Smooth muscle cell (in vitro differentiated cells): ENCODE measurements at regions not wholly inside any gene's neighbourhood (a gene's known extent, or its start where the extent isn't known, plus 50 kb on each side); places are given as distances from the start of the nearest gene placed in this dataset.

Experiments
- DNase-seq: peaks from one replicate; lab custom pipeline; 2025; ENCODE audit not compliant: unreplicated experiment; lab: John Stamatoyannopoulos, UW
- H2AFZ ChIP-seq: fragments of 200-600 bp; sonication (generic); 2 replicates; pipeline ENCODE4 v1.6.0; 2016; ENCODE audit warnings: antibody characterized with exemption, low read depth, mild to moderate bottlenecking
- H3F3A ChIP-seq: fragments of 200-600 bp; sonication (generic); 2 replicates; pipeline ENCODE4 v1.6.0; 2017; ENCODE audit warnings: antibody characterized with exemption, low read depth
- H3K27ac ChIP-seq: fragments of 200-600 bp; sonication (generic); 2 replicates; pipeline ENCODE4 v1.5.1; 2016; ENCODE audit warnings: low read depth, mild to moderate bottlenecking
- H3K27me3 ChIP-seq: fragments of 200-600 bp; sonication (generic); 2 replicates; pipeline ENCODE4 v1.6.1; 2016; ENCODE audit warnings: low read depth, mild to moderate bottlenecking
- H3K36me3 ChIP-seq: fragments of 200-600 bp; sonication (generic); 2 replicates; pipeline ENCODE4 v1.5.1; 2016; ENCODE audit warnings: low read depth
- H3K4me1 ChIP-seq: fragments of 200-600 bp; sonication (generic); 2 replicates; pipeline ENCODE4 v1.5.1; 2016; ENCODE audit warnings: low read depth
- H3K4me2 ChIP-seq: fragments of 200-600 bp; sonication (generic); 2 replicates; pipeline ENCODE4 v1.6.0; 2016; ENCODE audit warnings: mild to moderate bottlenecking
- H3K4me3 ChIP-seq: fragments of 200-600 bp; sonication (generic); 2 replicates; pipeline ENCODE4 v1.5.1; 2016; ENCODE audit warnings: mild to moderate bottlenecking
- H3K79me2 ChIP-seq: fragments of 200-600 bp; sonication (generic); 2 replicates; pipeline ENCODE4 v1.6.0; 2016; ENCODE audit warnings: low read depth, mild to moderate bottlenecking
- H3K9ac ChIP-seq: fragments of 200-600 bp; sonication (generic); 2 replicates; pipeline ENCODE4 v1.6.0; 2016; ENCODE audit warnings: low read depth
- H3K9me3 ChIP-seq: fragments of 200-600 bp; sonication (generic); replicated peaks from 2 replicates; pipeline ENCODE4 v1.5.1; 2016; ENCODE audit warnings: low read depth
- H4K20me1 ChIP-seq: fragments of 200-600 bp; sonication (generic); 2 replicates; pipeline ENCODE4 v1.6.0; 2016; ENCODE audit warnings: low read depth
- WGBS: methylation state at CpG from one replicate; pipeline ENCODE4 v1.1.7; 2016; ENCODE audit warnings: low lambda C conversion rate; 5-methylcytosine and 5-hydroxymethylcytosine counted together
- TF ChIP-seq, protein P1 (sequence below): fragments of 200-600 bp; sonication (generic); IDR thresholded peaks from 2 replicates; pipeline ENCODE4 v1.5.1; 2017; ENCODE audit warnings: borderline replicate concordance, mild to moderate bottlenecking, antibody characterized with exemption; ENCODE audit not compliant: insufficient read depth, poor library complexity, severe bottlenecking

DNA sequence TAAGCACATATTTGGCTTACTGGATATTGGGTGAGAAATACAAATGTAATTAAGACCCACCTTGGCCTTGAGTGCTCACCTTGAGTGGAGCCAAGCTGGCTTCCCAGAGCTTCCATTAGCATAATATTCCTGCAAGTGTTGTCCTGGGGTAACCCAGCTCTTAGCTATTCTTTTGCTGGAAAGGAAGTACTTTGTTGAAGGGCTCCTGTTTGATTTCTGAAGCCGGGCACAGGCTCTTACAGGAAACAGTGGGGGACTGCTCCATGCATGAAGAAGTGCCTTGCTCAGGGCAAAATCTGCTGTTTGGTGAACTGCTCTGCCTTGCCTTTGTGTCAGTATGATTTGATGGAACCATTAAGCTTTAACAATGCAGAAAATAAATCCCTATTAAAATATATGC is 325.4 kb downstream of the SMAD2 start:
- H3K4me2 ChIP-seq, result no peak overlapping the region
- no peak overlapping the region for H2AFZ ChIP-seq
- H3K4me1 ChIP-seq, result no peaks in the 10 kb centered on the region
- H4K20me1 ChIP-seq, result no peaks in the 10 kb centered on the region
- no peaks in the 10 kb centered on the region for H3K79me2 ChIP-seq
- H3F3A ChIP-seq, result no peaks in the 10 kb centered on the region
- no peak overlapping the region for H3K27ac ChIP-seq
- 69% methylated on average over 1 of the region's 1 CpG for WGBS
- no peaks in the 10 kb centered on the region for H3K27me3 ChIP-seq
- TF ChIP-seq, protein P1, sequence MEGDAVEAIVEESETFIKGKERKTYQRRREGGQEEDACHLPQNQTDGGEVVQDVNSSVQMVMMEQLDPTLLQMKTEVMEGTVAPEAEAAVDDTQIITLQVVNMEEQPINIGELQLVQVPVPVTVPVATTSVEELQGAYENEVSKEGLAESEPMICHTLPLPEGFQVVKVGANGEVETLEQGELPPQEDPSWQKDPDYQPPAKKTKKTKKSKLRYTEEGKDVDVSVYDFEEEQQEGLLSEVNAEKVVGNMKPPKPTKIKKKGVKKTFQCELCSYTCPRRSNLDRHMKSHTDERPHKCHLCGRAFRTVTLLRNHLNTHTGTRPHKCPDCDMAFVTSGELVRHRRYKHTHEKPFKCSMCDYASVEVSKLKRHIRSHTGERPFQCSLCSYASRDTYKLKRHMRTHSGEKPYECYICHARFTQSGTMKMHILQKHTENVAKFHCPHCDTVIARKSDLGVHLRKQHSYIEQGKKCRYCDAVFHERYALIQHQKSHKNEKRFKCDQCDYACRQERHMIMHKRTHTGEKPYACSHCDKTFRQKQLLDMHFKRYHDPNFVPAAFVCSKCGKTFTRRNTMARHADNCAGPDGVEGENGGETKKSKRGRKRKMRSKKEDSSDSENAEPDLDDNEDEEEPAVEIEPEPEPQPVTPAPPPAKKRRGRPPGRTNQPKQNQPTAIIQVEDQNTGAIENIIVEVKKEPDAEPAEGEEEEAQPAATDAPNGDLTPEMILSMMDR, result no peak
- no peak for DNase-seq
- H3K9ac ChIP-seq, result no peak overlapping the region
- H3K36me3 ChIP-seq, result no peaks in the 10 kb centered on the region
- H3K9me3 ChIP-seq, result no peaks in the 10 kb centered on the region
- H3K4me3 ChIP-seq, result no peak overlapping the region

DNA sequence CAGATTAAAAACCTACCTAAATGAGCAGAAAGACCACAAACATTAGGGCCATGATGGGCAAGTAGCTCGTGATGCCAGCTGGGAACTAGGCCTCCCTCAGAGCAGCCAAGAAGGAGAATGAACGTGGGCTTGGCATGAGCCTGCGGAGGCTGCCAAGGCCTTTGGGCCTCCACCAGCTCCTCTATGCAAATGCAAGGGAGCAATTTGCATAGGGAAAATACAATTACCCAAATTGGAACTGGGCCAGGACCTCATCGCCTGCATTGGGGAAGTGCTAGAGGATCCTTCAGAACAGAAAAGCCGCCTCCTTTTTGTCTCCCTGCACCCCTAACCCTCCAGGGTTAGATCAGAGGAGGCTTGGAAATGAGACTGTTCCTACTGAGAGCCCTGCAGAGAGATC is 326.4 kb downstream of the SMAD2 start:
- H2AFZ ChIP-seq, result no peak overlapping the region
- H3K79me2 ChIP-seq, result no peaks in the 10 kb centered on the region
- TF ChIP-seq, protein P1, result no peak
- no peaks in the 10 kb centered on the region for H3F3A ChIP-seq
- WGBS, result 95% methylated on average over 5 of the region's 5 CpGs
- H3K4me1 ChIP-seq, result no peaks in the 10 kb centered on the region
- H3K36me3 ChIP-seq, result no peaks in the 10 kb centered on the region
- H3K9ac ChIP-seq, result no peak overlapping the region
- no peaks in the 10 kb centered on the region for H3K27me3 ChIP-seq
- no peaks in the 10 kb centered on the region for H4K20me1 ChIP-seq
- H3K9me3 ChIP-seq, result no peaks in the 10 kb centered on the region
- H3K4me2 ChIP-seq, result no peak overlapping the region
- no peak overlapping the region for H3K4me3 ChIP-seq
- no peak overlapping the region for H3K27ac ChIP-seq
- DNase-seq, result no peak

DNA sequence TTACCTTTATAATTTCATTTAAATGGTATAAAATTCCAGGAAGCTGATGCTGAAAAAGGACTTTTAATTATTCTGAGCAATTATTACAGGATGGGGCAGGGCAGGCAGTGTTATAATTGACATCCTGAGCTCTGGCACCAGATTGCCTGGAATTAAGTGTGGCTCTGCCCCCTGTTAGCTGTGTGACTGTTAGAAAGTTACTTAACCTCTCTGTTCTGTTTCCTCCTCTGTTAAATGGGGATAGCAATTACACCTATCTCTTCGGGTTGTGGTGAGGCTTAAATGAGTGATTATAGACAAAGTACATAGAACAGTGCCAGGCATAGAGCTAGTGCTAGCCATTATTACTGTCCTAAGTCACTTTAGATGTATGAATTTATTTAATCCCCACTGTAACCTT is 327.3 kb downstream of the SMAD2 start:
- H3K4me2 ChIP-seq, result no peak overlapping the region
- H3K36me3 ChIP-seq, result no peaks in the 10 kb centered on the region
- no peaks in the 10 kb centered on the region for H3K27me3 ChIP-seq
- H3K27ac ChIP-seq, result no peak overlapping the region
- no peaks in the 10 kb centered on the region for H4K20me1 ChIP-seq
- H3K9me3 ChIP-seq, result no peaks in the 10 kb centered on the region
- TF ChIP-seq, protein P1, result no peak
- H3K9ac ChIP-seq, result no peak overlapping the region
- H3K79me2 ChIP-seq, result no peaks in the 10 kb centered on the region
- DNase-seq, result no peak
- no peak overlapping the region for H2AFZ ChIP-seq
- 84% methylated on average over 1 of the region's 1 CpG for WGBS
- H3F3A ChIP-seq, result no peaks in the 10 kb centered on the region
- no peaks in the 10 kb centered on the region for H3K4me1 ChIP-seq
- no peak overlapping the region for H3K4me3 ChIP-seq

DNA sequence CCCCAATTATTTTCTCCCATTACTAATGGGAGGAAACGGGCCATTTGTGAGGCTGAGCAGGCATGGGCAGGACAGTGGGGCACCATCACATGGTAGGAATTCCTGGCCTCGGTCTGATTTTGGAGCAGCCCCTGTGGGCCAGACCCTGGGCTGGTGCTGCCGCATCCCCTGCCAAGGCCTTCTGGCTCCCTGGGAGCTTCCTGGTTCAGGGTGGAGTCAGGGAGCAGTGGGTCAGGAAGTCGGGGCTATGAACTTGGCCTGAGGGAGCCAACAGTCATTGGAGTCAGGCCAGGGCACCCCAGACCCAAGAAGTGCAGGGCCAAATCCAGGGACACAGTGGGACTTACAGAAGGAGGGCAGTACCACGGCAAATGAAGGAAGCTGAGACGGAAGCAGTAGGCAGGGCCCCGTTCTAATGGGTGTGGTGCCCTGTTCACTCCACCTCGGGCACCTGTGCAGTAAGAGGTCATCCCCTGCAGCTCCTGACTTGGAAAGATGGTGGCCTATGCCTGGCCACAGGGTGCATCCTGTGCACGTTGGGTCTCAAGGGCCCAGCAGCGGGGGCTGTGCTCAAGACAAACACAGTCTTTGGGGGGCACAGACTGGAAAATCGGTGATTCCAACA is 328.1 kb downstream of the SMAD2 start:
- H3K36me3 ChIP-seq, result no peaks in the 10 kb centered on the region
- no peak overlapping the region for H3K4me3 ChIP-seq
- no peaks in the 10 kb centered on the region for H4K20me1 ChIP-seq
- H3K9ac ChIP-seq, result no peak overlapping the region
- no peak overlapping the region for H3K27ac ChIP-seq
- 90% methylated on average over 10 of the region's 11 CpGs for WGBS
- H3K27me3 ChIP-seq, result no peaks in the 10 kb centered on the region
- H3K4me1 ChIP-seq, result no peaks in the 10 kb centered on the region
- no peaks in the 10 kb centered on the region for H3K9me3 ChIP-seq
- H3K4me2 ChIP-seq, result no peak overlapping the region
- H2AFZ ChIP-seq, result no peak overlapping the region
- TF ChIP-seq, protein P1, result no peak
- DNase-seq, result no peak
- H3K79me2 ChIP-seq, result no peaks in the 10 kb centered on the region
- no peaks in the 10 kb centered on the region for H3F3A ChIP-seq
